ENCODE measurements at regions not wholly inside any gene's neighbourhood (a gene's known extent, or its start where the extent isn't known, plus 50 kb on each side); places are given as distances from the start of the nearest gene placed in this dataset.

DNA sequence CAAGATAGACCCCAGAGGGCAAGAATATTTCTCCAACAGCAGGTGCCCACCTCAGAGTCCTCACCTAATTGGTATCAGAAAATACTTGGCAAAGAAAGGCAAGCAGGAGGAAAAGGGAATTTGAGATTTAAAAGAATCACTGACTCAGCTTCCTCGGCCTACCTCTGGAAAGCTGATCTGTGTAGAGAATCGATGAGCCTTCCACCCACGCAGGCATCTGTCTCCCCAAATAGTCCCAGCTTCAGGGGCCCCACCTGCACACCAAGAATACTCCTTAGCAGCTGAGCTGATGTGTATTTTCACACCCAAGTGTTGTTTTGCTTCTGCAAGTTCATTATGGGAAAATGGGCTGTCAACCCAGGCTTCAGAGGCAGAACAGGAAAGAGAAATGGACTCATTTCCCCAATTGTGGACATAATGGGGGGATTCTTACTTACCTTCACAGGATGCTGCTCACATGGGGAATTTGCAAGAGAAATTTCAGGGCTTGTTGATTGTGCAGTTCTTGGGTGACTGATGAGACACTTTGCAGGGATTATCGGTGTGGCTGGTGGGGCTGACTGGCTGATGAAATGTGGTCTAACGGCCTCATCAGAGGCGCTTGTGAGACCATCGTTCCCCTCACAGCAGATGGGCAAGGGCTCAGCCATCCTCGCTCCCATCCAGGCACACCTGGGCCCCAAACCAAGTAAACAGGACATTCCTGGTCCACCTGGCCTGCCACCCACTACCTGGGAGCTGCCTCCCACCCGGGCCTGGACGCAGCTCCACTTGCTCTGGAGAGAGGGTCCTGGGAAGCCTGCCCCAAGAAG, 436.3 kb downstream of the PTPRU start:
- intact Hi-C loops (cut with DNase I): no loop called here
- ATAC-seq: no peak
- no peak for DNase-seq (ENCODE audit: missing footprints)

DNA sequence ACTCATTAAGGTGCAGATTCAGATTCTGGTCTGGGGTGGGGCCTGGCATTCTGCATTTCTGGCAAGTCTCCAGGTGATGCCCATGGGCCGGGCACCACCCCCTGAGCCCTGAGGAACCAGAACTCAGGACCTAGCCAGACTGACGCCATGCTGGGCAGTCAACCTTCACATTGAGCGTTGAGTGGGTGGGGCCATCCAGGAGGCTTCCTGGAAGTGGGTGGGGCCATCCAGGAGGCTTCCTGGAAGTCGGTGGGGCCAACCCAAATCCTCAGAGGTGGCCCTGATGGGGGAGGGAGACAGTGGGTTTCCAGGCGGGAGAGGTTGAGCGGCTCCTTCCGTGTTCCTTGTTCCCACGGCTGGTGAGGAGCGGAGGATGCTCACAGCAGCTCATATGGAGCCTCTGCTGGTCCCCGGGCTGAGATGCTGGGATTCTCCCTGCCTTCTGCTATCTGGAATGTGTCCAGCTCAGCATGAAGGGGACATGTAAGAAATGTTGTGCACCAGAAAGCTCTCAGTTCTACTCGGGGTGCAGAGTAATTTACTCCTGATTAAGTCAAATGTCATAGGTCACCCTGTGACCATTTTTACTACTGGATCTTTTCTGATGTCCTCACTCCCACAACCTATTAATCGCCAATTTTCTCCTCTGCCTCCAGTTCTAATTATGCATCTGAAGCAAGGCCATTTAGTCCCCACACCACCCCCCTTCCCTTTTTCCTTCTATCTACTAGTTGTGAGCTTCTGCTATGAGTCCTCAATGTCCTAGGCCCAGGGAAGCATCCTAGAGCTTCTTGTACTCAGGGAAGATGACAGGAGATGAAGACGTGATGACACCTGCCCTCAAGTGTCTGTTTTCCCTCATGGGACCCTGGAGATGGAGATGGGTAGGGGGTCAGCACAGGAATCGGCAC, 435.4 kb downstream of the PTPRU start:
- ATAC-seq: no peak
- DNase-seq (ENCODE audit: missing footprints): no peak
- intact Hi-C loops (cut with DNase I): no loop called here

DNA sequence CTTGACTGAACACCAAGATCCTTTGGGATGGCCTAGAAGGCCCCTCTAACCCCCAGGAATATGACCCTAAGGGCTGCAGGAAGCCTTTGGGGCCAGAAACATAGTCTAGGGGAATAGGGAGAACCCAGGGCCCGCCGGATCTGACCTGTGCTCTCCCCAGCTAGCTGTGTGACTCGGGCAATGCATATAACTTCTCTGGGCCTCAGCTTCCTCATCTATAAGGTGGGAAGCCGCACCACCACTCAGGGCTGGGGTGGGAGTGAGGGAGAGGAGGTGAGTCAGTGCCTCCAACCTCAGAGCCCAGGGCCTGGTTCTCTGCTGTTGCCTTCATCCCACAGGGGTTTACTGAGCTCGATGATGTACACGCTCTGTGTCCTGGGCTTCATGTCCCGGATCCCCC, 434.4 kb downstream of the PTPRU start:
- ATAC-seq (no peak), DNase-seq (ENCODE audit: missing footprints) (no peak)
- intact Hi-C loops (cut with DNase I): no loop called here

DNA sequence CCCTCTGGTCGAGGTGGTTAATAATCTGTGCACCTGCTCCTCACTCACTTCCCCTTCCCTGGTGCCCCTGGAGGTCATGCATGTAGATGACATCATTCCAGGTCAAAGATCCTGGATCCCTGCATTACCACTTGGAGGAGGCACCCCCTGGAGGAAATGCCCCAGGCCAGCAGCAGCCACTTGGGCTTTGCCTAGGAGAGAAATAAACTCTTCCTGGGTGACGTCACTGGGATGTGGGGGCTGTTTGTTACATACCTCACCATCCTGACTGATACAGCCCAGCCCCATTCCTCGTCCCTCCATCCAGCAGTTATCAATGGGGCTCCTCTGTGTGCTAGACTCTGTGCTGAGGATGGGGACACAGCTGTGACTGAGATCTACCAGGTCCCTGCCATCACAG, 433.6 kb downstream of the PTPRU start:
- ATAC-seq (no peak), DNase-seq (ENCODE audit: missing footprints) (no peak)
- intact Hi-C loops (cut with DNase I): no loop called here

DNA sequence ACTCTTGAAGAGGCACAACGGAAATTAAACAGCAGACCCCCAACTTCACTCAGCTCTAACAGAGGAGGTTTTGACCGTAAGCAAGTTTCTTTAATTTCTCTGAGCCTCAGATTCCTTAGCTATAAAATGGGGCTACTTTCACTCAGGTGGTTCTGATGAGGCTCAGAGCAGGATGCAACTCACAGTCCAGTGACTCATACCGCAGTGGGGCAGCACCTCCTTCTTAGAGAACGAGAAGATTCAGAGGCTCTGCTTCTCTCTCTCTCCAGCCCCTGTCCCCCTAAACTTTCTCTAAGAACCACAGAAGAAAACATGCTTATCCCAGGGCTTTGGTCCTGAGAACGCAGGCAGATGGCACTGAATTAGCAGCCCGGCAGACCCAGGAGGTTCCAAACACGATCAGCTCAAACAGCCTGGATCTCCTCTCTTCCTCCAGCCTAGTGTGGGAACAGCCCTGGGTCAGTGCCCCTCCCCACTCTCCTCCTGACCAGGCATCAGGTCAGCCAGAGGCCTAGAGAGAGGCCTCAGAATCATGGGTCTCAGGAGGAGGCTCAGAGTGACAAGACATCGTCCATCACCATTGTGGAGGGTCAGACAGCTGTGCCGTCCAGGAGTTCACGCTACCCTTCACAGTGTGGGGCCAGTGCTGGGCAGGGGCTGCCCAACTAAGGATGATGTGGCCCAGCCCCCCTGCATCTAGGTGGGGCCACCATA, 433.0 kb downstream of the PTPRU start:
- ATAC-seq: no peak
- no peak for DNase-seq (ENCODE audit: missing footprints)
- intact Hi-C loops (cut with DNase I): no loop called here

DNA sequence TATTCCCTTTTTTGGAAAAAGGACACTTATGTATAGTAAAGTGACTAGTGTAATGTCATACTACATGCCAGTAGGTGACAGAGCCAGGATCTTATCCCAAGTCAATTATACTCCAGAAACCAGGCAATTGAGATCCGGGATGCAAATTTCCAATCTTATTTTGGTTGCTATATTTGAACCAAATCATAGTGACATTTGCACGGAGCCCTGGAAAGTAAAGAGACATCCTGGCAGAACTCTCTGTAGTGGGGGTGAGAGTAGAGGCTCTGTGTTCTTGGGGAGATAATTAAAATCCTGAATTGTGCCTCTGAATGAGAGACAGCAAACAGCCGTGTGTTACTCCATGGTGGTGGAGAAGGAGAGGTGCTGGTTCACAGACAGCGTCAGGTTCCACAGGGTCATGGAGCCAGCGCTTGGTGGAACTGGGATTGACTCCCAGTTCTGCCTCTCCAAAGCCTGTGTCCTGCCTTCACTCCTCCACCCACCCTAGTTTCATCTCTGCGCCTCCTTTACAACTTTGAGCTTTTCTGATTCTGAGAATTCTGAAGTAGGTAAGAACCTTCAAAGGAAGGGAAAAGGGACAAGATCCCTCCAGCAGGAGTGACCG, 432.3 kb downstream of the PTPRU start:
- ATAC-seq: no peak
- DNase-seq (ENCODE audit: missing footprints): no peak
- intact Hi-C loops (cut with DNase I): no loop called here

DNA sequence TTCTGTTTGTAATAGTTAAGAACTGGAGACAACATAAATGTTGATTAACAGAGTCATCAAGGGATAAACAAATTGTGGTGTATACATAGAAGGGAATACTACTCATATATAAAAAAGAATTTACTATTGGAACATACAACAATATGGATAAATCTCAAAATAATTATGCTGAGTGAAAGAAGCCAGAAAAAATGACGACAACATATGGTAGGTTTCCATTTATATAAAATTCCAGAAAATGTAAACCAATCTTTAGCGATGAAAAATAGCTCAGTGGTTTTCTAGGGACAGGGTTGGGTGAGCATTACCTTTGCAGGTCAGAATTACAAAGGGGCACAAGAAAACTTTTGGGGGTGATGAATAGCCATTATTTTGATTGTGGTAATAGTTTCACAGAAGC, 431.6 kb downstream of the PTPRU start:
- ATAC-seq (no peak), DNase-seq (ENCODE audit: missing footprints) (no peak)
- intact Hi-C loops (cut with DNase I): no loop called here

DNA sequence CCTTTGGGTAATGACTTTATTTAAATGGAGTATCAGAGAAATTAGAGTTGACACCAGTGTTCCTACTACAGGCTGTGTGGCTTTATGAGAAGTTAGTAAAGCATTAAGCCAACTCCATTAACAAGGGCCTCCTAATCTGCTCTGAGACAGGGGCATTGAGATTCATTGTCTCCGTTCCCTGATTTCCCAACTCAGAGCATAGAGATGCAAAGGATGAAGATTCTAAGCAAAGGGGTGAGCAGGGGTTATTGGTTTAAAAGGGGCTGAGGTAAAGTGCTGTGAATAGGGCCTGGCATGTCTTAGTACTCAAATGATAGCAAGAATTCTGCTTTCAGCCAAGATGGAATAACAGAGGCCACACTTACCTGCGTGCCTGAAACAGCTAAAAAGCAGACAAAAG, 428.4 kb downstream of the PTPRU start:
- no peak for DNase-seq (ENCODE audit: missing footprints)
- intact Hi-C loops (cut with DNase I): no loop called here
- ATAC-seq: no peak

DNA sequence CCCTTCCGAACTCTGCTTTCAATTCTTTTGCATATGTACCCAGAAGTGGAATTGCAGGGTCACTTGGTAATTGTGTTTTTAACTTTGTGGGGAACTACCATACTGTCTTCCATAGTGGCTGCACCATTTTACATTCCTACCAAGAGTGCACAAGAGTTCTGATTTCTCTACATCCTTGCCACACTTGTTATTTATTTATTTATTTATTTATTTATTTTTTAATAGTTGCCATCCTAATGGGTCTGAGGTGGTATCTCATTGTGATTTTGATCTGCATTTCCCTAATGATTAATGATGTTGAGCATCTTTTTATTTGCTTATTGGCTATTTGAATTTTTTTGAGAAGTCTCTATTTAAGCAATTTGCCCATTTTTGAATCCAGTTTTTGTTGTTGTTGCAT, 422.4 kb downstream of the PTPRU start:
- DNase-seq (ENCODE audit: missing footprints) (no peak), ATAC-seq (no peak)

DNA sequence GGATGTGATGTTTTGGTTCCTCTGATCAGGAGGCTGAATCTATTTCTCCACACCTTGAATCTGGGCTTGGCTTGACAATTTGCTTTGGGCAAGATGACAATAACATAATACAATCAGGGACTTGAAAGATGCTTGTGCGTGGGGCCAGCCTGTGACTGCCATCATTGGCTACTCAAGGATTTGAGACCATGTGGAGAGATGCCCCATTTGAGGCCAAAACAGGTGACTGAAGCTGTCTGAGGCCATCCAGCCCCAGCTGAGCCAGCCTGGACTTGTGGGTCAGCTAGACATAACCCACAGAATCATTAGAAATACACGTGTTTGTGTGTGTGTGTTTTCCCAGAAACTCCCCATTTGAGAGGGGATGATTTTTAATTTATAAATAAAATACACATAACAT, 421.5 kb downstream of the PTPRU start:
- DNase-seq (ENCODE audit: missing footprints): no peak
- no peak for ATAC-seq
- intact Hi-C loops (cut with DNase I): no loop called here

More for the DNA sequence above, 422.4 kb downstream of the PTPRU start:
- intact Hi-C loops (cut with DNase I): no loop called here

DNA sequence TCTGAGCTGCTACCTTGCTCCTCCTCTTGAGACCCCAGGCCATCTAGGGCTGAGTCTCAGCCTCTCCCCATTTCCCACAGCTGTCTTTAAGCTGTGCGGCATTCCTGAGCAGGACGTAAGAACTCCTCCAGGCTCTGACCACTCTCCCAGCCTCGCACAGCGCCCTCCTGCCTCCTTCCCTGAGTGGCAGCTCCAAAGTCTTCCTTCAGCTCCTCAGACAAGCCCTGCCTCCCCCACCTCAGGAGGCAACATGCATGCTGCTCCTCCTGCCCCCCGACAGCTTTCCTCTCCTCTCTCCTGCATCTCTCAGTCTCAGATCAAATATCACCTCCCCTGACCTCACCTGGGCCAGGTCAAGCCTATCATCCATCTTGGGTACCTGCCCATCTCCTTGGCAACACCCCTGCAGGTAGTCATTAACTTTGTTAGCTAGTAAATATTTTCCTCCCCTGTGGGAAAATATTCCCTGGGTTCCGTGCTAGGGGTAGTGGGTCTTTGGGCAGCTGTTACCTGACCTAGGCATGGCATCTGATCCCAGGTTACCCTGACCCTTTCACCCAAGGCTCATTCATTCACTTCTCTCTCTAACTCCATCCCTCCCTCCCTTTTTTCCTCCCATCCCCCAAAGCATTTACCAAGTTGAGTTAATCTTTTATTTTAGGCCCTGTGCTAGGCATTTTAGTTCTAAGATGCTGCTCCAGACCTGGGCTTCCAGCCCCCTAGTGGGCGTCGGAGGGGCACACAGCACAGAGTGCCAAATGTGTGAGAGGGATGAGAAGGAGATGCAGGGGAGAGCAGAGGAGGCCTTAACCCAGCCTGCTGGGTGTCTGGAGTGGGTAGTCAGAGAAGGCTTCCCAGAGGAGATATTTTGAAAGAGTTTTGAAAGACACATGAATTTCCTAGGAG, 419.9 kb downstream of the PTPRU start:
- intact Hi-C loops (cut with DNase I): no loop called here
- DNase-seq (ENCODE audit: missing footprints) (no peak), ATAC-seq (no peak)

DNA sequence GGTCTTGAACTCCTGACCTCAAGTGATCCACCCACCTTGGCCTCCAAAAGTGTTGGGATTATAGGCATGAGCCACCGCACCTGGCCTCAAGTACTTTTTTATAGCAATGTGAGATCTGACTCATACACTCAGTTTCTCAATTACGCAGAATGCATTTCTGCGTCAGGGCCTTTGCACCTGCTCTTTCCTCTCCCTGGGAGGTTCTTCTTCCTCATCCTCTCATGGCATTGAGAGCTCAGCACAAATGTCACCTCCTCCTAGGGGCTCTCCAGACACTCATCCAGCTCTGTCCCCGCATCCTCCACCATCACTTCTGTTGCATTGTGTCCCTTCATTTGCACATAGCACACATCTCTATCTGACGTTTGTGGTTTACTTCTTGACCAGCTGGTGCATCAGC, 418.8 kb downstream of the PTPRU start:
- DNase-seq (ENCODE audit: missing footprints) (no peak), ATAC-seq (no peak)
- intact Hi-C loops (cut with DNase I): no loop called here

DNA sequence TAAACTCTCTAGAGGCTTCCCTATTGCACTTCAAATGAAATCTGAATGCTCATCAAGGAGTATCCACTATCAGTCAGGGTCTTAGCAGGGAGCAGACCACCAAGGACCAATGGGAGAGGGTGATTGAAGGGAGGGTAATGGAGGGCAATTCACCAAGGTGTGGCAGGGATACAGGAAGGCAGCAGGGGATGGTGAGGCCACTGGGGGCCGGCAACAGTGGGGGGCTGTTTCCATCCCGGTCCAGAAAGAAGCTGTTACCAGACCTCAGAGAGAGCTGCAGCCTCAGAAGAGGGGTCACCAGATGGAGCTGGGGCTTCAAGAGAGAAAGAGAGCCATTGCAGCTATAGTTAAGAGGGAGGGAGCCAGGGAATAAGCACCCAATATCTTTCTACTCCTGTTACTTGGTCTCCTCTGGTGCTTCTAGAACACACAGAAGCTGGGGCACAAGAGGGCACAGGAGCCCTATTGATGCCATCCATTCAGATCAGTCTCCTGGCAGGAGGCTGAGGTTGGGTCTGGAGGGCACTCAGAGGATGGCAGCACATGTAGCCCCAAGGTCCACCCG, 417.6 kb downstream of the PTPRU start:
- no peak for DNase-seq (ENCODE audit: missing footprints)
- intact Hi-C loops (cut with DNase I): no loop called here
- no peak for ATAC-seq

DNA sequence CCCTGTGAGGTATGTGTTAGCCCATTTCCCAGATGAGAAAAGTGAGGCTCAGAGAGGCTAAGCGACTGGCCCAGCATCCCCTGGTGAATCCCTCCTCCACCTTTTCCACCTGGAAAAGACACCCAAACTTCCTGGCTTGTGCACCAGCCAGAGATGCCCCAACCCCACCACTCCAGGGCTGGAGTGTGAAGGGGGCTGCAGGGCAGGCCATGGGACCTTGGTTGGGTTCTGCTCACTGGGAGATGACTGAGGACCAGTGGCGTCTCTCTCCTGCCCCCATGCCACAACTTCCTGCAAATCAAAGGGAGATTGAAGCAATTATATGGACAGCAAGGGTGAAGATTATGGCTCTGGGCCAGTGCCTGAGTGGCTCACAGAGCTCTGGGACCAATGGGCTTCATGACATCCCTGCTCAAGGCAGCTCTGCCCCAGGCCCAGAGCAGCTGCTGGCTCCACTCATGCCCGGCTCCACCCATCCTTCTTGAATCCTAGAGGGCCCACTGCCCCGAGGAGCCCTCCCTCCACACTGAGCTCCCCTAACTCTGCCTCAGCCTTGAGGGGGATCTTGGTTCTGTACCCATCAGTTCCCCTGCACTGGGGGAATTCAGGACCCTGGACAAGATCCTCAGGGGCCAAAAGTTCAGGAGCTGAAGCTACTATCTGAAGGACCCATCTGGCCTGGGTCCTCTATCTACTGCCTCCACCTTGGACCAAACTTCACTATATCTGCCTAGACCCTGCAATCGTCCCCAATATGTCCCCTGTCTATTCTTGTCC, 416.9 kb downstream of the PTPRU start:
- intact Hi-C loops (cut with DNase I): no loop called here
- DNase-seq (ENCODE audit: missing footprints): no peak
- ATAC-seq: no peak

DNA sequence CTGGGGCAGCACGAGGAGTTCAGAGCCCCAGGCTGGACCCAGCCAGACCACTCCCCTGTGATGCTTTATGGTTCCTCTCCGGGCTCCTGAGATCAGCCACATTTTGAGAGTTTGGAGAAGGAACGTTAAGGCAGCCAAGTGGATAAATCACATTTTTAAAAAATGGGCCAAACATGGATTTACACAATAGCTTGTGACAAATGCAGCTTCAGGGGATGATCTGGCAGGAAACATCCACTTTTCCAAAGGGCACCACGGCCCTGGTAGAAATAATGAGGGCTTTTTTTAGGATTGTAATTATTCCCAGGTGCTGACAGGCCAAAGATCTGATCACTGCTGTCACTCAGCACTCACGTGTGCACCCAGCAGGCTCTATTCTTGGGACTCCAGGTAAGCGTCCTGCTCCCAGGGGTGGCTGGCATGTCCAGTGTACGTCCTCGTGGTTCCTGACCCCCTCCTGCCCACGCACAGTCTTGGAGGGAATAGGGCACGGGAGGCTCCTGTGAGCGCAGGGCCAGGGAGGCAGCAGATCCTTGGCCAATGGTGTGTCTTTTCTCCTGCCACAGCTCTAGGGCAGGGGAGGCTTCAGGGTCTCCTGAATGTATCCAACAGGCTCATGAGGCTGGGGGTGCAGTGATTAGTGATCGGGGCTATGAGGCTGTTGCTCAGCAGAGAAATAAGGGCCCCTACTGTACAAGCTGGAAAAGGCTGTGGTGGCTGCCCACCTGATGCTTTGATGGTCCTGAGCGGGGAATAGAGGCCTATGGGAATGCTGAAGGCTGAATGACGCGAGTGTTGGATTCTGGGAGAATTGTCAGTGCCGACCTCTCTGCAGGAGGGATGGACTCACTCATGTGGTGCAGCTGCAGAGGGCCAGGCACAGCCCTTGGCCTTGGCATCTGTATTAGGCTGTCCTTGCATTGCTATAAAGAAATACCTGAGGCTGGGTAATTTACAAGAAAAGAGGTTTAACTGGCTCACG, 415.7 kb downstream of the PTPRU start:
- DNase-seq (ENCODE audit: missing footprints): no peak
- no peak for ATAC-seq
- intact Hi-C loops (cut with DNase I): no loop called here

DNA sequence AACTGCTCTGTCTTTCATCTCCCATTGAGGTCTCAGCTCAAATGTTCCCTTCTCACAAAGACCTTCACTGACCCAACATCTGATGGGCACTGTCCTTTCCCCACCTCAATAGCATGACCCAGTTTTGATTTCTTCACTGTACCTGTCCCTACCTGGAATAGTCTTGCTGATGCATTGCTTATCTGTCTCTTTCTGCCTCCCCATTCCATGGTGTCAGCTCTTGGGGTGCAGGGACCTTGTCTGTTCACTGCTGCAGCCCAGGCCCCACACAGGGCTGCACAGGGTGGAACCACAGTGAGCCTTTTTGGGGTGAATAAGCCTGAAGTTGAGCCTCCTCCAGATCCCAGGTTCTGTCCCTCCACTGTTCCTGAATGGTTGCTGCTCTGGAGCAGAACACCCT, 414.9 kb downstream of the PTPRU start:
- ATAC-seq (no peak), DNase-seq (ENCODE audit: missing footprints) (no peak)
- intact Hi-C loops (cut with DNase I): no loop called here
